ENCODE measurements at regions not wholly inside any gene's neighbourhood (a gene's known extent, or its start where the extent isn't known, plus 50 kb on each side); places are given as distances from the start of the nearest gene placed in this dataset.

GRCh38 chr2:164260506-164260905 lies 360.8 kb downstream of the GRB14 start:
- Histone ChIP-seq H3K4me2 (ENCODE audit: low read length) (no peak overlapping the region), H3K79me1 (ENCODE audit: low read length) (no peaks in the 10 kb centered on the region), H4K5ac (ENCODE audit: low read length) (no peak overlapping the region), H2BK5ac (ENCODE audit: low read length) (no peak overlapping the region), H2BK15ac (replicated peaks; ENCODE audit: low read depth) (no peak overlapping the region), H3K23ac (ENCODE audit: low read length) (no peak overlapping the region), H3K36me3 (ENCODE audit: control insufficient read depth, insufficient read depth, low read length) (no peaks in the 10 kb centered on the region), H2AK5ac (ENCODE audit: low read length) (no peak overlapping the region), H3K18ac (ENCODE audit: low read length) (no peak overlapping the region), H3K4me3 (ENCODE audit: low read length) (no peak overlapping the region), H4K8ac (ENCODE audit: low read depth, low read length) (no peak overlapping the region), H3K79me2 (ENCODE audit: control insufficient read depth, insufficient read depth, low read length) (no peaks in the 10 kb centered on the region), H3K4me1 (ENCODE audit: control insufficient read depth, low read depth, low read length) (no peaks in the 10 kb centered on the region), H3K27me3 (ENCODE audit: insufficient read depth, low read length, poor library complexity) (no peaks in the 10 kb centered on the region), H2BK120ac (ENCODE audit: low read depth, low read length) (no peak overlapping the region), H3K56ac (ENCODE audit: low read length) (no peak overlapping the region), H3K27ac (ENCODE audit: low read depth, low read length) (no peak overlapping the region), H3K4ac (ENCODE audit: low read depth, low read length) (no peak overlapping the region), H3K9ac (ENCODE audit: low read length) (no peak overlapping the region)
- no CpG with 5 or more reads among the region's 2 CpGs for WGBS (ENCODE audit: extremely low coverage, insufficient coverage, low lambda C conversion rate)
- no peak for DNase-seq

GRCh38 chr2:164257742-164258141 lies 363.5 kb downstream of the GRB14 start:
- no peaks in the 10 kb centered on the region for H3K79me1 ChIP-seq (ENCODE audit: low read length)
- H3K79me2 ChIP-seq (ENCODE audit: control insufficient read depth, insufficient read depth, low read length), result no peaks in the 10 kb centered on the region
- no peak overlapping the region for H3K56ac ChIP-seq (ENCODE audit: low read length)
- H3K9ac ChIP-seq (ENCODE audit: low read length), result no peak overlapping the region
- no peak overlapping the region for H2BK5ac ChIP-seq (ENCODE audit: low read length)
- H3K27me3 ChIP-seq (ENCODE audit: insufficient read depth, low read length, poor library complexity), result no peaks in the 10 kb centered on the region
- no peak overlapping the region for H3K4me3 ChIP-seq (ENCODE audit: low read length)
- no peak overlapping the region for H3K4me2 ChIP-seq (ENCODE audit: low read length)
- no peak overlapping the region for H3K27ac ChIP-seq (ENCODE audit: low read depth, low read length)
- no peaks in the 10 kb centered on the region for H3K4me1 ChIP-seq (ENCODE audit: control insufficient read depth, low read depth, low read length)
- H3K36me3 ChIP-seq (ENCODE audit: control insufficient read depth, insufficient read depth, low read length), result no peaks in the 10 kb centered on the region
- H3K18ac ChIP-seq (ENCODE audit: low read length), result no peak overlapping the region
- no peak overlapping the region for H2BK15ac ChIP-seq (replicated peaks; ENCODE audit: low read depth)
- H3K4ac ChIP-seq (ENCODE audit: low read depth, low read length), result no peak overlapping the region
- no CpG with 5 or more reads among the region's 3 CpGs for WGBS (ENCODE audit: extremely low coverage, insufficient coverage, low lambda C conversion rate)
- no peak overlapping the region for H2BK120ac ChIP-seq (ENCODE audit: low read depth, low read length)
- H4K5ac ChIP-seq (ENCODE audit: low read length), result no peak overlapping the region
- H4K8ac ChIP-seq (ENCODE audit: low read depth, low read length), result no peak overlapping the region
- no peak overlapping the region for H2AK5ac ChIP-seq (ENCODE audit: low read length)
- no peak overlapping the region for H3K23ac ChIP-seq (ENCODE audit: low read length)
- DNase-seq, result no peak

GRCh38 chr2:164252568-164253287 lies 368.6 kb downstream of the GRB14 start:
- Histone ChIP-seq H3K4me3 (ENCODE audit: low read length) (no peak overlapping the region), H3K4me2 (ENCODE audit: low read length) (no peak overlapping the region), H3K9ac (ENCODE audit: low read length) (no peak overlapping the region), H2BK120ac (ENCODE audit: low read depth, low read length) (no peak overlapping the region), H3K4me1 (ENCODE audit: control insufficient read depth, low read depth, low read length) (no peaks in the 10 kb centered on the region), H3K79me1 (ENCODE audit: low read length) (no peaks in the 10 kb centered on the region), H3K79me2 (ENCODE audit: control insufficient read depth, insufficient read depth, low read length) (no peaks in the 10 kb centered on the region), H3K18ac (ENCODE audit: low read length) (no peak overlapping the region), H3K27me3 (ENCODE audit: insufficient read depth, low read length, poor library complexity) (no peaks in the 10 kb centered on the region), H3K56ac (ENCODE audit: low read length) (no peak overlapping the region), H4K8ac (ENCODE audit: low read depth, low read length) (no peak overlapping the region), H3K4ac (ENCODE audit: low read depth, low read length) (no peak overlapping the region), H3K23ac (ENCODE audit: low read length) (no peak overlapping the region), H3K36me3 (ENCODE audit: control insufficient read depth, insufficient read depth, low read length) (no peaks in the 10 kb centered on the region), H2BK5ac (ENCODE audit: low read length) (no peak overlapping the region), H4K5ac (ENCODE audit: low read length) (no peak overlapping the region), H3K27ac (ENCODE audit: low read depth, low read length) (no peak overlapping the region), H2AK5ac (ENCODE audit: low read length) (no peak overlapping the region), H2BK15ac (replicated peaks; ENCODE audit: low read depth) (no peak overlapping the region)
- WGBS (ENCODE audit: extremely low coverage, insufficient coverage, low lambda C conversion rate), result no CpG with 5 or more reads among the region's 2 CpGs
- no peak for DNase-seq

DNA sequence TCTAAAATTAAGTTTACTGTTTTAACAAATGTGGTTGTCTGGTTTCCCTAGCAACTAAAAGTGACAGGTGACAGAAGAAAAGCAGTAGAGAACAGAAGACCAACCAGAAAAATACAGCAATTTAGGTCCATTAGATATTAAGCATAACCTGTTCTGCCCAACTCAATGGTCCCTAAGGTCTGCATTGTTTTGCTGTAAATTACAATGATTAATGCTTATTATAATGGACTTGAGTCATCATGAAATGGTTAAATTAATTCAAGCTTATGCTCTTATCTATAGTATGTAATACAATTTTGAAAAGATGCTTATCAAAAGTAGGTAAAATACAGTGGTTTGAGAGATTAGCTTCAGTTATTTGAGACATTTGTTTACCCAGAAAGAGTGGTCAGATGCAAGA lies 378.0 kb downstream of the GRB14 start:
- no peaks in the 10 kb centered on the region for H3K27me3 ChIP-seq (ENCODE audit: insufficient read depth, low read length, poor library complexity)
- no peaks in the 10 kb centered on the region for H3K36me3 ChIP-seq (ENCODE audit: control insufficient read depth, insufficient read depth, low read length)
- H3K79me2 ChIP-seq (ENCODE audit: control insufficient read depth, insufficient read depth, low read length), result no peaks in the 10 kb centered on the region
- H3K27ac ChIP-seq (ENCODE audit: low read depth, low read length), result no peak overlapping the region
- H3K4me1 ChIP-seq (ENCODE audit: control insufficient read depth, low read depth, low read length), result no peaks in the 10 kb centered on the region
- H3K23ac ChIP-seq (ENCODE audit: low read length), result no peak overlapping the region
- H4K5ac ChIP-seq (ENCODE audit: low read length), result no peak overlapping the region
- H2BK15ac ChIP-seq (replicated peaks; ENCODE audit: low read depth), result no peak overlapping the region
- no peak overlapping the region for H2AK5ac ChIP-seq (ENCODE audit: low read length)
- H3K4ac ChIP-seq (ENCODE audit: low read depth, low read length), result no peak overlapping the region
- no peak overlapping the region for H4K8ac ChIP-seq (ENCODE audit: low read depth, low read length)
- no peak overlapping the region for H3K56ac ChIP-seq (ENCODE audit: low read length)
- H3K79me1 ChIP-seq (ENCODE audit: low read length), result no peaks in the 10 kb centered on the region
- no peak for DNase-seq
- no peak overlapping the region for H3K9ac ChIP-seq (ENCODE audit: low read length)
- no peak overlapping the region for H2BK5ac ChIP-seq (ENCODE audit: low read length)
- no peak overlapping the region for H3K4me3 ChIP-seq (ENCODE audit: low read length)
- no peak overlapping the region for H3K4me2 ChIP-seq (ENCODE audit: low read length)
- no peak overlapping the region for H2BK120ac ChIP-seq (ENCODE audit: low read depth, low read length)
- no peak overlapping the region for H3K18ac ChIP-seq (ENCODE audit: low read length)

GRCh38 chr2:164242409-164242808 lies 378.9 kb downstream of the GRB14 start:
- Histone ChIP-seq H3K36me3 (ENCODE audit: control insufficient read depth, insufficient read depth, low read length) (no peaks in the 10 kb centered on the region), H2AK5ac (ENCODE audit: low read length) (no peak overlapping the region), H2BK5ac (ENCODE audit: low read length) (no peak overlapping the region), H4K5ac (ENCODE audit: low read length) (no peak overlapping the region), H3K4me1 (ENCODE audit: control insufficient read depth, low read depth, low read length) (no peaks in the 10 kb centered on the region), H2BK15ac (replicated peaks; ENCODE audit: low read depth) (no peak overlapping the region), H3K4me2 (ENCODE audit: low read length) (no peak overlapping the region), H3K9ac (ENCODE audit: low read length) (no peak overlapping the region), H3K23ac (ENCODE audit: low read length) (no peak overlapping the region), H2BK120ac (ENCODE audit: low read depth, low read length) (no peak overlapping the region), H3K4me3 (ENCODE audit: low read length) (no peak overlapping the region), H3K27ac (ENCODE audit: low read depth, low read length) (no peak overlapping the region), H4K8ac (ENCODE audit: low read depth, low read length) (no peak overlapping the region), H3K79me1 (ENCODE audit: low read length) (no peaks in the 10 kb centered on the region), H3K4ac (ENCODE audit: low read depth, low read length) (no peak overlapping the region), H3K56ac (ENCODE audit: low read length) (no peak overlapping the region), H3K27me3 (ENCODE audit: insufficient read depth, low read length, poor library complexity) (no peaks in the 10 kb centered on the region), H3K79me2 (ENCODE audit: control insufficient read depth, insufficient read depth, low read length) (no peaks in the 10 kb centered on the region), H3K18ac (ENCODE audit: low read length) (no peak overlapping the region)
- no CpG with 5 or more reads among the region's 3 CpGs for WGBS (ENCODE audit: extremely low coverage, insufficient coverage, low lambda C conversion rate)
- DNase-seq, result no peak

DNA sequence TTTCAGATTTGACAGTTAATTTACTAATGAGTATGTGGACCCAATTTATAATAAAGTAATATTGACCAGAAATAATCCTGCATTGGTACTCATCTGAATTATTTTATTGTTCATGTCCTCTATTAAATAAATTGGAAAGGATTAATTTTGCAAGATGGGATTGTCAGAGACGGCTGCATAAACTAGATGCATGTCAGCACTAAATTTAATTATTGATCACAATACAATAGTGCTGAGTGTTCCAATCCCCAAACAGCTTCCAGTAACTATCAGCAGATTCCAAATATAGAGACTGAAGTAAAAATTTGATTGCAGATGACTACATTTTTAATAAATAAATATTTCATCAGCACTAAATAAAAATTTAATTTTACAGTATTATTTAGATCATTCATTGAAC lies 387.2 kb downstream of the GRB14 start:
- H3K56ac ChIP-seq (ENCODE audit: low read length), result no peak overlapping the region
- H2AK5ac ChIP-seq (ENCODE audit: low read length), result no peak overlapping the region
- H2BK15ac ChIP-seq (replicated peaks; ENCODE audit: low read depth), result no peak overlapping the region
- H3K27ac ChIP-seq (ENCODE audit: low read depth, low read length), result no peak overlapping the region
- H3K4me1 ChIP-seq (ENCODE audit: control insufficient read depth, low read depth, low read length), result no peaks in the 10 kb centered on the region
- WGBS (ENCODE audit: extremely low coverage, insufficient coverage, low lambda C conversion rate), result no CpG with 5 or more reads among the region's 1 CpG
- no peak overlapping the region for H3K23ac ChIP-seq (ENCODE audit: low read length)
- H3K4me2 ChIP-seq (ENCODE audit: low read length), result no peak overlapping the region
- no peak overlapping the region for H3K9ac ChIP-seq (ENCODE audit: low read length)
- no peak overlapping the region for H4K8ac ChIP-seq (ENCODE audit: low read depth, low read length)
- no peak overlapping the region for H3K4me3 ChIP-seq (ENCODE audit: low read length)
- H3K79me2 ChIP-seq (ENCODE audit: control insufficient read depth, insufficient read depth, low read length), result no peaks in the 10 kb centered on the region
- H3K79me1 ChIP-seq (ENCODE audit: low read length), result no peaks in the 10 kb centered on the region
- H3K4ac ChIP-seq (ENCODE audit: low read depth, low read length), result no peak overlapping the region
- H2BK5ac ChIP-seq (ENCODE audit: low read length), result no peak overlapping the region
- no peaks in the 10 kb centered on the region for H3K27me3 ChIP-seq (ENCODE audit: insufficient read depth, low read length, poor library complexity)
- H2BK120ac ChIP-seq (ENCODE audit: low read depth, low read length), result no peak overlapping the region
- H3K18ac ChIP-seq (ENCODE audit: low read length), result no peak overlapping the region
- DNase-seq, result no peak
- no peaks in the 10 kb centered on the region for H3K36me3 ChIP-seq (ENCODE audit: control insufficient read depth, insufficient read depth, low read length)
- no peak overlapping the region for H4K5ac ChIP-seq (ENCODE audit: low read length)

Measured in mesendoderm (in vitro differentiated cells).